Psoas muscle (tissue), 7 donors: ENCODE measurements at regions not wholly inside any gene's neighbourhood (a gene's known extent, or its start where the extent isn't known, plus 50 kb on each side); places are given as distances from the start of the nearest gene placed in this dataset.

ENCODE experiments used
- ATAC-seq, 4 donors: fragments of 200-7000 bp; cut with Tn5 transposase; one replicate each; pipeline ENCODE4 v1.9.1; 2020; ENCODE audit warnings: moderate library complexity in 3 of 4, mild to moderate bottlenecking in 2 of 4
- DNase-seq, 2 donors: peaks; one replicate each; pipeline ENCODE4 v3.0.0-alpha.2; 2020
- H3K27ac ChIP-seq: fragments of 200-600 bp; one replicate; pipeline ENCODE4 v1.8.0; 2022
- H3K27me3 ChIP-seq, 3 donors: fragments of 200-600 bp in 1 of 3; one replicate each; pipeline versions ENCODE4 v1.6.1 to v1.8.0; 2013 to 2022; ENCODE audit warnings: low read length in 2 of 3, mild to moderate bottlenecking in 2 of 3, moderate library complexity in 1 of 3; ENCODE audit not compliant: insufficient read depth in 3 of 3
- H3K36me3 ChIP-seq, 2 donors: fragments of 200-600 bp in 1 of 2; one replicate each; pipeline versions ENCODE4 v1.6.1 to v1.8.0; 2013 to 2022; ENCODE audit warnings: low read depth in 1 of 2, mild to moderate bottlenecking in 1 of 2, moderate library complexity in 1 of 2; ENCODE audit not compliant: insufficient read depth in 1 of 2
- H3K4me1 ChIP-seq: fragments of 200-600 bp; one replicate; pipeline ENCODE4 v1.8.0; 2022
- H3K4me3 ChIP-seq: fragments of 200-600 bp; one replicate; pipeline ENCODE4 v1.8.0; 2022; ENCODE audit warnings: mild to moderate bottlenecking
- H3K9me3 ChIP-seq: fragments of 200-600 bp; one replicate; pipeline ENCODE4 v1.8.0; 2022
- CTCF ChIP-seq: fragments of 200-600 bp; IDR thresholded peaks from one replicate; pipeline ENCODE4 v1.8.0; 2022; ENCODE audit warnings: antibody characterized with exemption
- WGBS, 3 donors: extraction: QIAGEN DNeasy Blood & Tissue Kit; methylation state at CpG; one replicate each; pipeline versions ENCODE4 v1.1.6 to v1.1.7; 2013; 5-methylcytosine and 5-hydroxymethylcytosine counted together
- intact Hi-C, 2 donors: fragments of 100-400 bp; cut with DNase I; formaldehyde crosslinking; loops; one replicate each; pipeline versions ENCODE4 v1.11.0 to v1.14.2; 2022
- donor health status: healthy with polysubstance abuse.
- donor health status: DM: no; HTN: no; CAD: no; lungs with moderate emphysema.
- donor health status: Bipolar disorder and iron deficiency.
- donor health status: healthy.
- donor health status: DM: yes; HTN: yes; CAD: no.
- donor health status: DM: no; HTN: no; CAD: no.
- donor health status: DM: yes; HTN: yes; CAD: no.

DNA sequence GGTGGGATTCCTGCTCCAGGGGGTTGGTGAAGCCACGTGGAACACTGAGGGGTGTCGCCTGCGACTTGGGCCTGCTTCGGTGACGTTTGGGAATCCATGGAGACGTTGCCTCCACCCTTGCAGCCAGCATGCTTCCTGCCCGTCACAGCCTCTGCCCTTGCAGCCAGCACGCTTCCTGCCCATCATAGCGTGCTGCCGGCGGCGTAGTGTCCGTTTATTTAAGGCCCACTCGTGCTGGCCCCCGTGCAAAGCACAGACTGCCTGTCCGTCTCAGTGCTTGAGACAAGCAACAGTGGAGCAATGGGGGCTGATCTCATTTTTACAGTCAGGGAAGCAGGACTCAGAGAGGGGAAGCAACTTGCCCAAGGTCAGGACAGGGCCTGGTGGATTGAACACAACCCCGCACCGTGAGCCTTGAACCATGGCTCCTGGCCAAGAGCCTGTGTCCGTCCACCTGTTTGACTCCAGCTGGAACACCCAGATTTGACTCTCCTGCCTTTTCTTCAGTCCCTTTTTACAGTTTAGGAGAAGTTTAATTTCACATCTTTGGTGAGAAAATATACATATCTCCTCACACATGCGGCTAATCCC, 149.6 kb downstream of the TEX29 start:
- no peak for TF ChIP-seq CTCF
- no peak overlapping the region for H3K27ac ChIP-seq
- H3K36me3 ChIP-seq = no peaks in the 10 kb centered on the region
- no peak overlapping the region for H3K4me3 ChIP-seq
- ATAC-seq (no peak), DNase-seq (no peak)
- intact Hi-C loops = loop anchor here (5.0 to 10.0 kb wide), 5 partner anchors 125 to 1675 kb away; no protein-coding TSS in a partner anchor
- WGBS, 3 donors = 52 to 59% (median 53%) methylated on average over 20 of the region's 20 CpGs
- H3K27me3 ChIP-seq = peaks cover 0 to 11% (median 2%) of the 10 kb centered on the region in 3 donors
- peaks cover 10% of the 10 kb centered on the region for H3K9me3 ChIP-seq
- no peaks in the 10 kb centered on the region for H3K4me1 ChIP-seq

DNA sequence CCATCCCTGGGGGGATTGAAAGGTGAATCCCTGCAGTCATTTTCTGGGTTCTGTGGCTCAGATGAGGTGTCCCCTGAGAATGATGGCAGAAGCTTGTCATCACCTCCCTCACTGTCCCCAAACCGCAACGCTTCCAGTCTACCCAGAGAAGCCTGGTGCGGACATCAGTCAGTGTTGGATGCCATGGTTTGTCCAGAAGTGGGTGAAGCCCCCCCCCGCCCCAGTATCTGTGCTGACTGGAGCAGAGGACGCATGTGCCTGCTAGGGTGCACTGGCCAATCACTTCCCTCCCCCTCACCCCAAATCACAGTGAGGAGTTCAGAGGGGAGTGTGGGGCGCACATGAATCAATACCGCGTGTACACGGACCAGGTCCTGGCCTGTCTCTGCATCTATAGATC, 150.5 kb downstream of the TEX29 start:
- Histone ChIP-seq H3K4me3 (no peak overlapping the region), H3K36me3 (no peaks in the 10 kb centered on the region), H3K4me1 (no peaks in the 10 kb centered on the region), H3K27ac (no peak overlapping the region), H3K9me3 (peaks cover 10% of the 10 kb centered on the region), H3K27me3 (peaks cover 0 to 11% (median 2%) of the 10 kb centered on the region in 3 donors)
- 92 to 97% (median 93%) methylated on average over 9 of the region's 9 CpGs for WGBS, 3 donors
- no peak for TF ChIP-seq CTCF
- no peak for DNase-seq
- ATAC-seq = no peak
- intact Hi-C loops = loop anchor here (5.0 to 10.0 kb wide), 3 partner anchors 976 to 1404 kb away; no protein-coding TSS in a partner anchor

GRCh38 chr13:111472083-111472482, 151.6 kb downstream of the TEX29 start:
- DNase-seq = no peak
- no peak overlapping the region for H3K27ac ChIP-seq
- 80 to 84% (median 81%) methylated on average over 10 of the region's 10 CpGs for WGBS, 3 donors
- no peak for ATAC-seq
- intact Hi-C loops = loop anchor here (5.0 to 10.0 kb wide), 3 partner anchors 975 to 1403 kb away; no protein-coding TSS in a partner anchor
- H3K36me3 ChIP-seq = no peaks in the 10 kb centered on the region
- no peaks in the 10 kb centered on the region for H3K9me3 ChIP-seq
- peaks cover 0 to 11% (median 2%) of the 10 kb centered on the region in 3 donors for H3K27me3 ChIP-seq
- no peak overlapping the region for H3K4me3 ChIP-seq
- no peaks in the 10 kb centered on the region for H3K4me1 ChIP-seq
- TF ChIP-seq CTCF = no peak

DNA sequence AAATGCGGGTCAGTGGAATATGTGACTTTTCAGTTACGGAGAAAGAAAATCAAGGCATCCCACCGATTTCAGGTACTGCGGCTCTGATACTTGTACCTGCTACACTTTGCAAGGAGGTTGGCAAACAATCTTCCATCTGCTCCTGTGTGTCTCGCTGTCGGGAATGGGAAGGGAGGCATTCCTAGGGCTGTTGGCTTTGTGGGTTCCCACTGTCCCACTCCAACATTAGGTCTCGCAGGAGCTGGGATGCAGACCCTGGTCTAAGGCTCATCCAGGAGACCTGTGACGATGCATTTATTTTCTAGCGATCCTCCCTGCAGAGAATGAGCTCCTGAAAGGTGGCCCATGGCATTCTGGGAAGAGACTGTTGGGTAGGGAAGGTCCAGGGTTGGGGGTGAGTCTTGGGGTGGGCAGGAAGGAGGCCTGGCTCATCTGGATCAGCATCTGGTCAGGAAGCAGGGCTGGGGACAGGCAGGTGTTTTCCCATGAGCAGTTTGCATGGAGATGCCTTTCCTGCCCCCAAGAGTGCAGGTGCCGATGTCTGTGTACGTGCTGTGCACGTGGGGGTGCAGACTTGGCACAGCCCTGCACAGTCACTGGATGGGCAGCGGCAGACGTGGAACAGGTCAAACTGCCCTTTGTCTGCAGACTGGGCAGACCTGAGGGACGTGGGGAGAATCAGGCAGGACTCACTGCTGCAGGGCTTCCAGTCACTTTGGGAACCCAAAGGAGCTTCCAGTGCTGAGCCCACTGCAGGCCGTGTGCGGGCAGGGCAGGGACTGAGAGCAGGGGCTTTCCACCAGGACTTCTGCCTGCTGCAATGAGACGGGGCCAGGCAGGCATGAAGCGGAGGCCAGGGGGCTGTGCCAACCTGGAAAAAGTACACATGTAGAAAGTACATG, 152.4 kb downstream of the TEX29 start:
- no peak for TF ChIP-seq CTCF
- Histone ChIP-seq H3K4me1 (no peaks in the 10 kb centered on the region), H3K9me3 (no peaks in the 10 kb centered on the region), H3K27me3 (peaks cover 0 to 11% (median 2%) of the 10 kb centered on the region in 3 donors), H3K27ac (no peak overlapping the region), H3K4me3 (no peak overlapping the region), H3K36me3 (no peaks in the 10 kb centered on the region)
- intact Hi-C loops = loop anchor here (5.0 to 10.0 kb wide), 3 partner anchors 974 to 1402 kb away; no protein-coding TSS in a partner anchor
- 65 to 75% (median 67%) methylated on average over 19 of the region's 19 CpGs for WGBS, 3 donors
- ATAC-seq (no peak), DNase-seq (no peak)
